Endodermal cell (in vitro differentiated cells): ENCODE measurements at regions not wholly inside any gene's neighbourhood (a gene's known extent, or its start where the extent isn't known, plus 50 kb on each side); places are given as distances from the start of the nearest gene placed in this dataset.
"Not testable (repeated sequence)": the region's sequence is repeated elsewhere in the genome, so short reads cannot be mapped to it uniquely, and the experiment has no call there.

ENCODE experiments used
- DNase-seq: peaks from one replicate; pipeline ENCODE4 v3.0.0-alpha.2; 2017
- H3K27ac ChIP-seq: 2 replicates; pipeline ENCODE4 v1.5.1; 2013; ENCODE audit warnings: mild to moderate bottlenecking, low read depth, low read length, moderate library complexity
- H3K27me3 ChIP-seq: 2 replicates; pipeline ENCODE4 v1.6.1; 2013; ENCODE audit warnings: mild to moderate bottlenecking, low read length, moderate library complexity; ENCODE audit not compliant: insufficient read depth, control insufficient read depth, poor library complexity, severe bottlenecking
- H3K36me3 ChIP-seq: 2 replicates; pipeline ENCODE4 v1.7.0; 2013; ENCODE audit warnings: mild to moderate bottlenecking, low read length, moderate library complexity; ENCODE audit not compliant: control insufficient read depth, insufficient read depth
- H3K4me1 ChIP-seq: one replicate; pipeline ENCODE4 v1.7.0; 2013; ENCODE audit warnings: low read length; ENCODE audit not compliant: control insufficient read depth, insufficient read depth
- H3K4me3 ChIP-seq: 2 replicates; pipeline ENCODE4 v1.5.1; 2013; ENCODE audit warnings: mild to moderate bottlenecking, low read length, moderate library complexity
- H3K9ac ChIP-seq: 2 replicates; pipeline ENCODE4 v1.6.1; 2013; ENCODE audit warnings: mild to moderate bottlenecking, low read length, moderate library complexity; ENCODE audit not compliant: poor library complexity, severe bottlenecking; ENCODE audit errors: extremely low read depth
- H3K9me3 ChIP-seq: 2 replicates; pipeline ENCODE4 v1.6.1; 2013; ENCODE audit warnings: mild to moderate bottlenecking, low read length, moderate library complexity; ENCODE audit not compliant: control insufficient read depth
- H3K27ac Mint-ChIP-seq: 2 replicates; pipeline ENCODE4 v1.8.0; 2020; ENCODE audit warnings: mixed read lengths
- H3K27me3 Mint-ChIP-seq: 2 replicates; pipeline ENCODE4 v1.8.0; 2021; ENCODE audit warnings: mild to moderate bottlenecking, mixed read lengths; ENCODE audit not compliant: insufficient read depth
- H3K36me3 Mint-ChIP-seq: 2 replicates; pipeline ENCODE4 v1.8.0; 2020; ENCODE audit warnings: low read depth, mixed read lengths
- H3K4me1 Mint-ChIP-seq: 2 replicates; pipeline ENCODE4 v1.8.0; 2020; ENCODE audit warnings: mixed read lengths
- H3K4me3 Mint-ChIP-seq: 2 replicates; pipeline ENCODE4 v1.8.0; 2020; ENCODE audit warnings: mild to moderate bottlenecking, moderate library complexity, mixed read lengths
- H3K9me3 Mint-ChIP-seq: 2 replicates; pipeline ENCODE4 v1.8.0; 2020; ENCODE audit warnings: mild to moderate bottlenecking, mixed read lengths
- WGBS, 2 experiments: methylation state at CpG; one replicate each; pipeline versions ENCODE4 v1.1.5 to v1.1.7; 2013; ENCODE audit warnings: missing lambda C conversion rate in 2 of 2, mixed read lengths in 1 of 2; ENCODE audit not compliant: insufficient coverage in 1 of 2, insufficient read length in 1 of 2; 5-methylcytosine and 5-hydroxymethylcytosine counted together
- TF ChIP-seq, protein P1 (sequence below): fragments of 200-600 bp; sonication (generic); conservative IDR thresholded peaks from 2 replicates; pipeline ENCODE4 v1.5.0; 2021; ENCODE audit warnings: antibody characterized with exemption, mild to moderate bottlenecking

DNA sequence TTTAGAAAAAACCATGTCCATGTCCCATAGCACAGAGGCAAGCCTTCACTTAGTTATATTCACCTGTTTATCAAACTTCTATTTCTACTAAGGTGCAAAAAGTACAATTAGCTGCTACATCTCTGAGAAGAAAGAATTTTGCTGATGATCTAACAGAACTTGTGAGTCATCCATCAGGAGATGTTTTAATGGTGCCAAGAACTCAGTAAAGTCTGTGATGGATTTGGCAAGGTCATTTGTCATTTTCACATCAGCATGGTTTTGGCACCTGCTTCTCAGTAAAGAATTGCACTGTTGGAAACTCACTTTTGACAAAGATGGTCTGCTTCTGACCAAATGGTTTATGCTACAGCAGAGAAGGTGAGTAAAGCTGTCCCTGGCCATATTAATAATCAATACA lies 195.7 kb upstream of the TMEFF2 start:
- H3K4me1 Mint-ChIP-seq, result no peaks in the 10 kb centered on the region

DNA sequence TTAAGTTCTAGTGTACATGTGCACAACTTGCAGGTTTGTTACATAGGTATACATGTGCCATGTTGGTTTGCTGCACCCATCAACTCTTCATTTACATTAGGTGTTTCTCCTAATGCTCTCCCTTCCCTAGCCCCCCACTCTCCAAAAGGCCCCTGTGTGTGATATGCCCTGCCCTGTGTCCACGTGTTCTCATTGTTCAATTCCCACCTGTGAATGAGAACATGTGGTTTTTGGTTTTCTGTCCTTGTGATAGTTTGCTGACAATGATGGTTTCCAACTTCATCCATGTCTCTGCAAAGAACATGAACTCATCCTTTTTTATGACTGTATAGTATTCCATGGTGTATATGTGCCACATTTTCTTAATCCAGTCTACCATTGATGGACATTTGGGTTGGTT lies 189.5 kb upstream of the TMEFF2 start:
- H3K27ac Mint-ChIP-seq, H3K36me3 Mint-ChIP-seq, H3K27me3 ChIP-seq, H3K27ac ChIP-seq, H3K4me3 ChIP-seq, H3K4me3 Mint-ChIP-seq, H3K36me3 ChIP-seq, H3K9ac ChIP-seq, DNase-seq, H3K27me3 Mint-ChIP-seq, H3K4me1 ChIP-seq: not testable (repeated sequence)
- WGBS, 2 experiments, result 80 to 86% methylated on average over 1 of the region's 1 CpG
- H3K9me3 ChIP-seq, result peaks cover 15% of the 10 kb centered on the region
- Mint-ChIP-seq H3K9me3 (peaks cover 29% of the 10 kb centered on the region), H3K4me1 (peaks cover 17% of the 10 kb centered on the region)

More for the DNA sequence above, 195.7 kb upstream of the TMEFF2 start:
- DNase-seq, result no peak
- peaks cover 15% of the 10 kb centered on the region for H3K9me3 Mint-ChIP-seq
- H3K27me3 Mint-ChIP-seq, result no peaks in the 10 kb centered on the region
- Histone ChIP-seq H3K4me1 (no peaks in the 10 kb centered on the region), H3K4me3 (no peak overlapping the region), H3K27me3 (no peaks in the 10 kb centered on the region), H3K9ac (no peak overlapping the region), H3K36me3 (no peaks in the 10 kb centered on the region), H3K27ac (no peak overlapping the region), H3K9me3 (peaks cover 11% of the 10 kb centered on the region)
- no peak overlapping the region for H3K4me3 Mint-ChIP-seq
- H3K27ac Mint-ChIP-seq, result no peak overlapping the region
- TF ChIP-seq, protein P1, sequence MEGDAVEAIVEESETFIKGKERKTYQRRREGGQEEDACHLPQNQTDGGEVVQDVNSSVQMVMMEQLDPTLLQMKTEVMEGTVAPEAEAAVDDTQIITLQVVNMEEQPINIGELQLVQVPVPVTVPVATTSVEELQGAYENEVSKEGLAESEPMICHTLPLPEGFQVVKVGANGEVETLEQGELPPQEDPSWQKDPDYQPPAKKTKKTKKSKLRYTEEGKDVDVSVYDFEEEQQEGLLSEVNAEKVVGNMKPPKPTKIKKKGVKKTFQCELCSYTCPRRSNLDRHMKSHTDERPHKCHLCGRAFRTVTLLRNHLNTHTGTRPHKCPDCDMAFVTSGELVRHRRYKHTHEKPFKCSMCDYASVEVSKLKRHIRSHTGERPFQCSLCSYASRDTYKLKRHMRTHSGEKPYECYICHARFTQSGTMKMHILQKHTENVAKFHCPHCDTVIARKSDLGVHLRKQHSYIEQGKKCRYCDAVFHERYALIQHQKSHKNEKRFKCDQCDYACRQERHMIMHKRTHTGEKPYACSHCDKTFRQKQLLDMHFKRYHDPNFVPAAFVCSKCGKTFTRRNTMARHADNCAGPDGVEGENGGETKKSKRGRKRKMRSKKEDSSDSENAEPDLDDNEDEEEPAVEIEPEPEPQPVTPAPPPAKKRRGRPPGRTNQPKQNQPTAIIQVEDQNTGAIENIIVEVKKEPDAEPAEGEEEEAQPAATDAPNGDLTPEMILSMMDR, result no peak
- H3K36me3 Mint-ChIP-seq, result no peaks in the 10 kb centered on the region

DNA sequence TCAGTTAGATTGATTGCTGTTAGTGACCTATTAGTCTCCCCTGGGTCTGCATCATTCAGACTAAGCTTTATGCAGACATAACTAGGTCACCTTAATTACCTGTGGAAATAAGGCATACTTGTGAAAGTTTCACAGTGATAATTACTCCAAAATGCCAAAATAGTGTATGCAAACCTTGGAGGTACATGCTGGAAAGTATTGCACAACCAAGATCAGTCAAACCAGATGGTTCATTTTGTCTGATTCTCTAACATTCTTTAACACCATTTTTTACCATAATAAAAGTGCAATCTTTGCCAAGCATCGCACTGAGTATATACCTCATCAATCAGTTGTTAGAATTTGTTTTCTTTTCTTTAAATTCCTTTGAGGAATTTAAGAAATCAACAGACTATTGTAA lies 186.3 kb upstream of the TMEFF2 start:
- Mint-ChIP-seq H3K4me3 (no peak overlapping the region), H3K27ac (peak overlapping the region; percentile 52), H3K27me3 (no peaks in the 10 kb centered on the region), H3K4me1 (peaks cover 17% of the 10 kb centered on the region), H3K9me3 (peaks cover 21% of the 10 kb centered on the region), H3K36me3 (no peaks in the 10 kb centered on the region)
- Histone ChIP-seq H3K9ac (no peak overlapping the region), H3K27ac (no peak overlapping the region), H3K27me3 (no peaks in the 10 kb centered on the region), H3K4me1 (peaks cover 7% of the 10 kb centered on the region), H3K4me3 (peak overlapping the region; percentile 30), H3K9me3 (peaks cover 4% of the 10 kb centered on the region), H3K36me3 (no peaks in the 10 kb centered on the region)
- TF ChIP-seq, protein P1, result no peak
- no peak for DNase-seq
- 42% methylated on average over 1 of the region's 1 CpG; no CpG with 5 or more reads in 1 of the 2 experiments for WGBS, 2 experiments

DNA sequence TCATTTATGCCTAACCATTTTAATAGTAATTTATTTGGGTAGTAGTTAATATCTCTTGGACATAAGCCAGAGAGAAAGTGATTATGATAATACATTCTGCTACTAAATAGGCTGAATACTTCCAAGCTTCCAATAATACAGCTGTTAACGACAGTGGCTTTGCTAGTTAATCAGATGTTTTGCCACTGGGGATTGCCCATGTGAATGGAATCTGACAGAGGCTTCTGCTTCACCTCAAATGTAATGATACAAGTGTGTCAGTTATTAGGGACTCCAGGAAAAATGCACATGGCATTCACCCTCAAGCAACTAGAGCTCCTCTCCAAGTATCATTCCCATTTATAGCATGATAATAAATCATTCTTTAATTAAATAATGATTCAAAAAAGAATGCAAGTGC lies 185.0 kb upstream of the TMEFF2 start:
- H3K27me3 Mint-ChIP-seq, result no peaks in the 10 kb centered on the region
- H3K27ac ChIP-seq, result no peak overlapping the region
- no peak overlapping the region for H3K4me3 Mint-ChIP-seq
- H3K4me1 ChIP-seq, result peaks cover 7% of the 10 kb centered on the region
- H3K9ac ChIP-seq, result no peak overlapping the region
- TF ChIP-seq, protein P1, result no peak
- no peak overlapping the region for H3K27ac Mint-ChIP-seq
- DNase-seq, result no peak
- H3K4me3 ChIP-seq, result no peak overlapping the region
- H3K36me3 ChIP-seq, result no peaks in the 10 kb centered on the region
- peaks cover 4% of the 10 kb centered on the region for H3K9me3 ChIP-seq
- WGBS, 2 experiments, result 81% methylated on average over 1 of the region's 1 CpG; no CpG with 5 or more reads in 1 of the 2 experiments
- no peaks in the 10 kb centered on the region for H3K27me3 ChIP-seq
- H3K4me1 Mint-ChIP-seq, result peaks cover 17% of the 10 kb centered on the region
- no peaks in the 10 kb centered on the region for H3K36me3 Mint-ChIP-seq
- peaks cover 7% of the 10 kb centered on the region for H3K9me3 Mint-ChIP-seq
